ENCODE measurements at regions not wholly inside any gene's neighbourhood (a gene's known extent, or its start where the extent isn't known, plus 50 kb on each side); places are given as distances from the start of the nearest gene placed in this dataset.
"Not testable (repeated sequence)": the region's sequence is repeated elsewhere in the genome, so short reads cannot be mapped to it uniquely, and the experiment has no call there.

DNA sequence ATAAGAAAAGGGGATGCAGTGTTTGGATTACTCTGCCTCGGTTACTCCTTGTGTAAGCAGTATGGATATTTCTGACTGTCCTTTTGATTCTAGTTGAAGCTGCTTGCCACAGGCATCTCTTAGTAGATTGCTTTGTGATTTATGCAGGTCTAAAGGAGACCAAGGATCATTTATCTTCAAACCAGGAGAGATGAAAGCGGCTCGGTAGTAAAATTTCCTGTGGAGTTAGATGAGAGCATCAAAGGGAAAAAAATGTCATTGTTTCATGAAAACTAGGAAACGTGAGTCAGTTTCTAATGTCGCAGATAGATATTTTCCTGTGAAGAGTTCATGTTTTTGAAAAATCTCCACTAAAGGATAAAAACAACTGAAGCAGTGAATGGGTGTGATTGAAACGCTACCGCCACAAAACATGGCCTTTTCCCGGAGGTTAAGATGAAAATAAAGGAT, 254.0 kb upstream of the TBL1XR1 start:
- H3K4me1 ChIP-seq (replicated peaks in 1 of 2), result peaks cover 20 to 22% of the 10 kb centered on the region in 2 donors
- no peak for DNase-seq
- no peak for TF ChIP-seq POLR2A (IDR thresholded peaks at IDR 0.05)
- TF ChIP-seq, protein P1, sequence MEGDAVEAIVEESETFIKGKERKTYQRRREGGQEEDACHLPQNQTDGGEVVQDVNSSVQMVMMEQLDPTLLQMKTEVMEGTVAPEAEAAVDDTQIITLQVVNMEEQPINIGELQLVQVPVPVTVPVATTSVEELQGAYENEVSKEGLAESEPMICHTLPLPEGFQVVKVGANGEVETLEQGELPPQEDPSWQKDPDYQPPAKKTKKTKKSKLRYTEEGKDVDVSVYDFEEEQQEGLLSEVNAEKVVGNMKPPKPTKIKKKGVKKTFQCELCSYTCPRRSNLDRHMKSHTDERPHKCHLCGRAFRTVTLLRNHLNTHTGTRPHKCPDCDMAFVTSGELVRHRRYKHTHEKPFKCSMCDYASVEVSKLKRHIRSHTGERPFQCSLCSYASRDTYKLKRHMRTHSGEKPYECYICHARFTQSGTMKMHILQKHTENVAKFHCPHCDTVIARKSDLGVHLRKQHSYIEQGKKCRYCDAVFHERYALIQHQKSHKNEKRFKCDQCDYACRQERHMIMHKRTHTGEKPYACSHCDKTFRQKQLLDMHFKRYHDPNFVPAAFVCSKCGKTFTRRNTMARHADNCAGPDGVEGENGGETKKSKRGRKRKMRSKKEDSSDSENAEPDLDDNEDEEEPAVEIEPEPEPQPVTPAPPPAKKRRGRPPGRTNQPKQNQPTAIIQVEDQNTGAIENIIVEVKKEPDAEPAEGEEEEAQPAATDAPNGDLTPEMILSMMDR (IDR thresholded peaks at IDR 0.05), result no peak
- intact Hi-C loops (cut with DNase I), result no loop called here
- WGBS, 4 donors, result 25 to 40% (median 28%) methylated on average over 8 of the region's 8 CpGs
- peak overlapping the region in 1 of 4 donors; percentile 8 for H3K4me3 ChIP-seq
- no peaks in the 10 kb centered on the region for H3K27me3 ChIP-seq
- peak overlapping the region; percentile 15 to 71 (median 64) for H3K27ac ChIP-seq
- no peaks in the 10 kb centered on the region for H3K9me3 ChIP-seq (replicated peaks in 1 of 3)
- H3K36me3 ChIP-seq (replicated peaks in 1 of 2), result no peaks in the 10 kb centered on the region

DNA sequence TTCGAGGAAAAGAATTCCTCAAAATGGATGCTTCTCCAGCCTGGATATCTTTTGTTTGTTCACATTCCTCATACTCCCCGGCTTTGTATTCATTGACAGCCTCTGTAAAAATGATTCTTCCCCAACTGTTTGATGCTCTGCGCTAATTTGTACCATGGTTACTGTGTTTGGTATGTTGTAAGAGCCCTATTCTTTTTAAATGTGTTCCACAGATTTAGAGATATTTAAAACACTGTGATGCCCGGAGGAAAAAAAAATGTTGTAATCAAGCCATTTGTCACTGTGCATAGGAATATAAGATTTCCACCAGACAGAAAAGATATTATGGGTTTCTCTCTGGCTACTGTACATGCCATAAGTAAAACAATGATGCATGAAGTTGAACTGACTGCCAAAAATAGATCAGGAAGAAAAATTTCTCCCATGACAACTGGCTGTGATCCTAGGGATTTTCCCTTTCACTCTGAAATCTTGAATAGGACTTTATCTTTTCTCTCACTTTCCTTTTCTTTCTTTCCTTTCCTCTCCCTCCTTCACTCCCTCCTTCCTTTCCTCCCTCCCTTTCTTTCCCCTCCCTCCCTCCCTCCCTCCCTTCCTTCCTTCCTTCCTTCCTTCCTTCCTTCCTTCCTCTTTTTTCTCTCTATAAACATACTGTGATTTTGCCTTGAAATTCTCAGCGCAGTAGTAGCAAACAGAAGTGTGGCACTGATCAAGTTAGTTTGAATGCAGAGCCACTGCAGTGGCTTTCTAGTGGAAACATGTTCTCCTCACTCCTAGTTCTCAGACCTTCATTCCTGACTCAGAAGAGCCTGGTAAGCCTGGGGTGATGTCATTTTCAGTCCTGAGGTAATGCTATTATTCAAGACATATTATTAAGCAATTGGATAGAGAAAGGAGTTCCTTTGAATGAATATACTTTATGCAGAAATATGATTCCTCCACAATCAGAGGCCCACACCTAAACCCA, 254.9 kb upstream of the TBL1XR1 start:
- no peaks in the 10 kb centered on the region for H3K27me3 ChIP-seq
- no peaks in the 10 kb centered on the region for H3K36me3 ChIP-seq (replicated peaks in 1 of 2)
- no peaks in the 10 kb centered on the region for H3K9me3 ChIP-seq (replicated peaks in 1 of 3)
- H3K4me3 ChIP-seq, result peak overlapping the region in 1 of 4 donors; percentile 8
- peaks cover 20 to 22% of the 10 kb centered on the region in 2 donors for H3K4me1 ChIP-seq (replicated peaks in 1 of 2)
- peak in 4 of 7 donors; percentile 25 to 39 (median 36) for DNase-seq
- H3K27ac ChIP-seq, result peak overlapping the region; percentile 8 to 71 (median 64)
- whole genome bisulfite sequencing, 4 donors, result 18 to 27% (median 22%) methylated on average over 5 of the region's 5 CpGs
- intact Hi-C loops (cut with DNase I), result no loop called here
- peak in 1 of 2 donors; percentile 30 for TF ChIP-seq POLR2A (IDR thresholded peaks at IDR 0.05)
- TF ChIP-seq, protein P1 (IDR thresholded peaks at IDR 0.05), result no peak

DNA sequence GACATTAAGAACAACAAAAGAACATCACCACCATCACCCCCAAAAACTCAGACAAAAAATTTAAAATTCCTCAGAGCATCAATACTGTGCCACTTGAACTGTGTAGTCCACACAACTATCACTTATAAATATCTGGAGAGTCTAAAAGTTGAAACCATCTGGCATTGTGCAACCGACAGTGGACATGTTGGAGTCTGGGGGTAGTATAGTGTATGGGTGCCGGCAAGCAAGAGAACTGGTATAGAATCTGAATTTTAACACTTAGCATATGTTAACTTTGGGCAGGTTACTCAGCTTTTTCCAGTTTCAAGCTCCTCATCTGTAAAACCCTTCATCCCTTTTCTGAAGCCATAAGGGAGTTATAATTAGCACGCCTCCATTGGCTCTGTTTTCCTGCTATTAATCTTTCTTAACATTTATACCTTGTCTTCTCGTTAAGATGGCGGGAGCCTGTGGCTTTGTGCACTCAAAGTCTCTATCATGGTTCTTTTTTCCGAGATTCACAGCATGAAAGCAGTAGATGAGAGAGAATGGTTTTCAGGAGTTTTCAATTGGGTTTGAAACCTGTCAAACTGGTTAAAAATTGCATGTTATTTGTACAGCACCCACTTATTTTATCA, 255.7 kb upstream of the TBL1XR1 start:
- intact Hi-C loops (cut with DNase I), result no loop called here
- H3K36me3 ChIP-seq (replicated peaks in 1 of 2), result no peaks in the 10 kb centered on the region
- TF ChIP-seq, protein P1 (IDR thresholded peaks at IDR 0.05), result no peak
- no peak for TF ChIP-seq POLR2A (IDR thresholded peaks at IDR 0.05)
- no peaks in the 10 kb centered on the region for H3K27me3 ChIP-seq
- no peak overlapping the region for H3K4me3 ChIP-seq
- no peak for DNase-seq
- no peaks in the 10 kb centered on the region for H3K9me3 ChIP-seq (replicated peaks in 1 of 3)
- H3K4me1 ChIP-seq (replicated peaks in 1 of 2), result peaks cover 20 to 22% of the 10 kb centered on the region in 2 donors
- WGBS, 4 donors, result 93 to 97% (median 96%) methylated on average over 6 of the region's 6 CpGs
- peak overlapping the region in 3 of 5 donors; percentile 64 to 71 (median 69) for H3K27ac ChIP-seq

DNA sequence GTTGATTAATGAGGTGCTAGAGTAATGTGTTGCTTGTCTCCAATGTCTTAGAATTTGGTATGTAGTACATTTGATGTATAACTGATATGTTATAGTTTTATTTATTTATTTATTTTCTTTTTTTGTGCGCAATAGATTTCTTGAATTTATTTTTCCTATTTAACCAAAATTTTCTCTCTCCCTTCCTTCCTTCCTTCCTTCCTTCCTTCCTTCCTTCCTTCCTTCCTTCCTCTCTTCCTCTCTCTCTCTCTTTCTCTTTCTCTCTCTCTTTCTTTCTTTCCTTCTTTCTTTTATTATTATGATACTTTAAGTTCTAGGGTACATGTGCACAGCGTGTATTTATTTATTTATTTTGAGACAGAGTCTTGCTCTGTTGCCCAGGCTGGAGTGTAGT, 256.2 kb upstream of the TBL1XR1 start:
- WGBS, 4 donors, result 96 to 99% (median 98%) methylated on average over 2 of the region's 2 CpGs
- H3K27ac ChIP-seq, result no peak overlapping the region
- no peak for DNase-seq
- intact Hi-C loops (cut with DNase I), result no loop called here
- H3K27me3 ChIP-seq, result no peaks in the 10 kb centered on the region
- TF ChIP-seq, protein P1 (IDR thresholded peaks at IDR 0.05), result no peak
- TF ChIP-seq POLR2A (IDR thresholded peaks at IDR 0.05), result no peak
- H3K36me3 ChIP-seq (replicated peaks in 1 of 2), result no peaks in the 10 kb centered on the region
- H3K4me1 ChIP-seq (replicated peaks in 1 of 2), result peaks cover 20 to 22% of the 10 kb centered on the region in 2 donors
- no peak overlapping the region for H3K4me3 ChIP-seq
- no peaks in the 10 kb centered on the region for H3K9me3 ChIP-seq (replicated peaks in 1 of 3)

DNA sequence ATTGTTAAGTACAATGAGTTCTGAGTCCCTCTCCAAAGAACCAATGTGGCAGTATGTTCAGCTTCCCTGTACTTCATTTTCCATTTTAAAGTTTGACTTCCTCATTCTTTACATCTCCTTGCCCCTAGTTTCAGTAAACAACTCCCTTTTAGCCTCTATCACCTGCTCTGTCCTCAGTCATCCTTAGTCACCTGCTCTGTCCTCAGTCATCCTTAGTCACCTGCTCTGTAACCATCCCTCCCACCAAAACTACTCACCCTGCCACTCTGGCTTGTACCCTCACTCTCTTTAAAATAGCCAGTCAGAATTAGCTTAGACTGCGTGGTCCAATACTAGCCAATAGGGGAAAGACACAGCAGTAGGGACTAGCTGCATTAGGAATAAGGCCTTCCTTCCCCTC, 259.9 kb upstream of the TBL1XR1 start:
- H3K4me3 ChIP-seq; H3K9me3 ChIP-seq (replicated peaks in 1 of 3); DNase-seq; H3K27me3 ChIP-seq; H3K27ac ChIP-seq; intact Hi-C loops (cut with DNase I); H3K36me3 ChIP-seq (replicated peaks in 1 of 2): not testable (repeated sequence)
- 95 to 100% (median 99%) methylated on average over 1 of the region's 1 CpG for WGBS, 4 donors
- peaks cover 5 to 22% of the 10 kb centered on the region in 2 donors for H3K4me1 ChIP-seq (replicated peaks in 1 of 2)

Data from adrenal gland (tissue), 9 donors.